GM23338 (cell line): ENCODE measurements at regions not wholly inside any gene's neighbourhood (a gene's known extent, or its start where the extent isn't known, plus 50 kb on each side); places are given as distances from the start of the nearest gene placed in this dataset.

Source experiments
- ATAC-seq: fragments of 200-7000 bp; cut with Tn5 transposase; 3 replicates; pipeline ENCODE4 v1.9.1; 2020
- DNase-seq: peaks from one replicate; pipeline ENCODE4 v3.0.0-alpha.2; 2015; ENCODE audit warnings: low spot score
- H2AFZ ChIP-seq: fragments of 200-600 bp; sonication (generic); 2 replicates; pipeline ENCODE4 v1.8.0; 2016; ENCODE audit warnings: antibody characterized with exemption, mild to moderate bottlenecking, moderate library complexity
- H3F3A ChIP-seq: fragments of 200-600 bp; sonication (generic); replicated peaks from 2 replicates; pipeline ENCODE4 v1.8.0; 2017; ENCODE audit warnings: antibody characterized with exemption, mixed run types, low read depth
- H3K27ac ChIP-seq: fragments of 200-600 bp; sonication (generic); 2 replicates; pipeline ENCODE4 v1.6.1; 2016; ENCODE audit warnings: low read depth
- H3K27me3 ChIP-seq: fragments of 200-600 bp; sonication (generic); 2 replicates; pipeline ENCODE4 v1.8.0; 2016; ENCODE audit warnings: mild to moderate bottlenecking, mixed run types, moderate library complexity; ENCODE audit not compliant: insufficient read depth
- H3K36me3 ChIP-seq: fragments of 200-600 bp; sonication (generic); 2 replicates; pipeline ENCODE4 v1.8.0; 2016; ENCODE audit warnings: mild to moderate bottlenecking; ENCODE audit not compliant: insufficient read depth
- H3K4me1 ChIP-seq: fragments of 200-600 bp; sonication (generic); 2 replicates; pipeline ENCODE4 v1.8.0; 2016; ENCODE audit warnings: mild to moderate bottlenecking, moderate library complexity; ENCODE audit not compliant: insufficient read depth
- H3K4me2 ChIP-seq: fragments of 200-600 bp; sonication (generic); 2 replicates; pipeline ENCODE4 v1.7.1; 2017; ENCODE audit warnings: mixed run types
- H3K4me3 ChIP-seq: fragments of 200-600 bp; sonication (generic); 2 replicates; pipeline ENCODE4 v1.6.1; 2016; ENCODE audit warnings: mixed run types
- H3K79me2 ChIP-seq: fragments of 200-600 bp; sonication (generic); replicated peaks from 2 replicates; pipeline ENCODE4 v1.8.0; 2017; ENCODE audit warnings: mild to moderate bottlenecking; ENCODE audit not compliant: insufficient read depth
- H3K9me2 ChIP-seq: fragments of 200-600 bp; sonication (generic); 2 replicates; pipeline ENCODE4 v1.8.0; 2017; ENCODE audit not compliant: insufficient read depth
- H4K20me1 ChIP-seq: fragments of 200-600 bp; sonication (generic); replicated peaks from 2 replicates; pipeline ENCODE4 v1.8.0; 2017; ENCODE audit warnings: mild to moderate bottlenecking; ENCODE audit not compliant: insufficient read depth
- H3K27ac Mint-ChIP-seq: 2 replicates; pipeline ENCODE4 v1.8.0; 2020; ENCODE audit warnings: inconsistent platforms, mild to moderate bottlenecking, moderate library complexity, mixed read lengths
- H3K27me3 Mint-ChIP-seq: 3 replicates; pipeline ENCODE4 v1.8.0; 2022; ENCODE audit warnings: low read depth, mild to moderate bottlenecking, moderate library complexity, mixed read lengths, inconsistent platforms; ENCODE audit not compliant: insufficient read depth, poor library complexity
- H3K36me3 Mint-ChIP-seq: 3 replicates; pipeline ENCODE4 v1.8.0; 2021; ENCODE audit warnings: low read depth, mild to moderate bottlenecking, inconsistent platforms, moderate library complexity, mixed read lengths
- H3K4me1 Mint-ChIP-seq: 3 replicates; pipeline ENCODE4 v1.8.0; 2020; ENCODE audit warnings: mild to moderate bottlenecking, inconsistent platforms, mixed read lengths
- H3K4me3 Mint-ChIP-seq: 3 replicates; pipeline ENCODE4 v1.8.0; 2021; ENCODE audit warnings: moderate library complexity, mild to moderate bottlenecking, inconsistent platforms, mixed read lengths
- H3K9me3 Mint-ChIP-seq: 3 replicates; pipeline ENCODE4 v1.8.0; 2020; ENCODE audit warnings: moderate library complexity, mild to moderate bottlenecking, inconsistent platforms, mixed read lengths
- CREB1 ChIP-seq: fragments of 250-450 bp; sonication (Bioruptor Pico); IDR thresholded peaks from 2 replicates; pipeline ENCODE4 v1.5.0; 2020; ENCODE audit warnings: low read depth, mild to moderate bottlenecking, moderate library complexity
- CTCF ChIP-seq, 2 experiments: fragments of 200-600 bp in 1 of 2; sonication (generic) in 1 of 2; conservative IDR thresholded peaks; 2 replicates each; pipeline versions ENCODE4 v1.5.1 to v1.6.1; 2016 to 2017; ENCODE audit warnings: antibody characterized with exemption in 2 of 2, low read depth in 2 of 2, mild to moderate bottlenecking in 2 of 2, moderate library complexity in 1 of 2
- ETS1 ChIP-seq: IDR thresholded peaks from 2 replicates; pipeline ENCODE4 v1.6.1; 2016; ENCODE audit warnings: antibody characterized with exemption
- EZH2 ChIP-seq: fragments of 200-600 bp; sonication (generic); IDR thresholded peaks from one replicate; pipeline ENCODE4 v1.8.0; 2017; ENCODE audit warnings: antibody characterized with exemption, mild to moderate bottlenecking, low read depth; ENCODE audit not compliant: unreplicated experiment
- EZH2phosphoT487 ChIP-seq: fragments of 200-600 bp; sonication (generic); IDR thresholded peaks from one replicate; pipeline ENCODE4 v1.8.1; 2018; ENCODE audit warnings: antibody characterized with exemption; ENCODE audit not compliant: unreplicated experiment
- JUNB ChIP-seq: IDR thresholded peaks from one replicate; pipeline ENCODE4 v1.6.1; 2016; ENCODE audit warnings: antibody characterized with exemption; ENCODE audit not compliant: unreplicated experiment
- NANOG ChIP-seq: IDR thresholded peaks from 2 replicates; pipeline ENCODE4 v1.6.1; 2016; ENCODE audit warnings: antibody characterized with exemption, borderline replicate concordance
- POLR2AphosphoS5 ChIP-seq: IDR thresholded peaks from 2 replicates; pipeline ENCODE4 v1.6.1; 2016; ENCODE audit warnings: antibody characterized with exemption, low read depth
- REST ChIP-seq: IDR thresholded peaks from one replicate; pipeline ENCODE4 v1.6.1; 2018; ENCODE audit warnings: antibody characterized with exemption; ENCODE audit not compliant: unreplicated experiment
- STAT1 ChIP-seq: IDR thresholded peaks from one replicate; pipeline ENCODE4 v1.6.1; 2016; ENCODE audit warnings: antibody characterized with exemption; ENCODE audit not compliant: unreplicated experiment
- ZNF114 ChIP-seq: fragments of 250-450 bp; sonication (Bioruptor Pico); IDR thresholded peaks from 2 replicates; pipeline ENCODE4 v1.5.0; 2020; ENCODE audit warnings: mild to moderate bottlenecking, moderate library complexity
- ZNF331 ChIP-seq: fragments of 250-450 bp; sonication (Bioruptor Pico); IDR thresholded peaks from 2 replicates; pipeline ENCODE4 v1.5.0; 2020; ENCODE audit warnings: low read depth, mild to moderate bottlenecking, moderate library complexity
- ZNF462 ChIP-seq: fragments of 250-450 bp; sonication (Bioruptor Pico); IDR thresholded peaks from 2 replicates; pipeline ENCODE4 v1.5.0; 2020; ENCODE audit warnings: mild to moderate bottlenecking, moderate library complexity

GRCh38 chr2:83368461-83368860 lies 1090.6 kb downstream of the SUCLG1 start:
- DNase-seq = no peak
- Histone ChIP-seq H3K27me3 (no peaks in the 10 kb centered on the region), H3K79me2 (no peaks in the 10 kb centered on the region), H3K27ac (no peak overlapping the region), H3K4me2 (no peak overlapping the region), H3K4me3 (no peak overlapping the region), H3K4me1 (no peaks in the 10 kb centered on the region), H3F3A (no peaks in the 10 kb centered on the region), H3K36me3 (no peaks in the 10 kb centered on the region), H4K20me1 (no peaks in the 10 kb centered on the region), H2AFZ (no peak overlapping the region), H3K9me2 (no peaks in the 10 kb centered on the region)
- ATAC-seq = no peak
- H3K9me3 Mint-ChIP-seq = 0 out of 3 replicates have a peak, but pooled peaks cover 3% of the 10 kb centered on the region
- H3K27me3 Mint-ChIP-seq = no peaks in the 10 kb centered on the region
- TF ChIP-seq STAT1 (no peak), CREB1 (no peak), ZNF462 (CRISPR knock-in tag) (no peak), ETS1 (no peak), CTCF (conservative IDR thresholded peaks at IDR 0.05; ENCODE audit: low read depth in 2 of 2) (no peak), ZNF114 (CRISPR knock-in tag) (no peak), NANOG (no peak), REST (no peak), POLR2AphosphoS5 (no peak), JUNB (no peak), EZH2phosphoT487 (no peak), ZNF331 (CRISPR knock-in tag) (no peak), EZH2 (no peak)
- peaks cover 3% of the 10 kb centered on the region; the same call in 1 of the 3 replicates for H3K36me3 Mint-ChIP-seq
- no peaks in the 10 kb centered on the region for H3K4me1 Mint-ChIP-seq
- no peak overlapping the region for H3K4me3 Mint-ChIP-seq
- no peak overlapping the region for H3K27ac Mint-ChIP-seq
